ENCODE measurements at regions not wholly inside any gene's neighbourhood (a gene's known extent, or its start where the extent isn't known, plus 50 kb on each side); places are given as distances from the start of the nearest gene placed in this dataset.

GRCh38 chr3:72441284-72441994 is 406.8 kb downstream of the SHQ1 start:
- TF ChIP-seq EZH2 (IDR thresholded peaks at IDR 0.05), result no peak
- TF ChIP-seq CTCF (IDR thresholded peaks at IDR 0.05), result no peak
- TF ChIP-seq EZH2phosphoT487 (IDR thresholded peaks at IDR 0.05), result no peak
